KMS-11 (cell line): ENCODE measurements at regions not wholly inside any gene's neighbourhood (a gene's known extent, or its start where the extent isn't known, plus 50 kb on each side); places are given as distances from the start of the nearest gene placed in this dataset.

Source experiments
- H2AFZ ChIP-seq: fragments of 200-600 bp; sonication (generic); 2 replicates; pipeline ENCODE4 v1.6.1; 2016; ENCODE audit warnings: antibody characterized with exemption, mixed run types, low read depth
- H3K27ac ChIP-seq: fragments of 200-600 bp; sonication (generic); 2 replicates; pipeline ENCODE4 v1.6.1; 2016; ENCODE audit warnings: mild to moderate bottlenecking, mixed run types
- H3K27me3 ChIP-seq: fragments of 200-600 bp; sonication (generic); 2 replicates; pipeline ENCODE4 v1.6.1; 2017; ENCODE audit warnings: mild to moderate bottlenecking, low read depth, mixed run types, moderate library complexity; ENCODE audit not compliant: insufficient read depth
- H3K36me3 ChIP-seq: fragments of 200-600 bp; sonication (generic); 2 replicates; pipeline ENCODE4 v1.6.1; 2017; ENCODE audit warnings: mild to moderate bottlenecking, mixed run types; ENCODE audit not compliant: insufficient read depth
- H3K4me1 ChIP-seq: fragments of 200-600 bp; sonication (generic); 2 replicates; pipeline ENCODE4 v1.6.1; 2016; ENCODE audit warnings: mild to moderate bottlenecking, low read depth, mixed run types; ENCODE audit not compliant: poor library complexity, severe bottlenecking
- H3K4me2 ChIP-seq: fragments of 200-600 bp; sonication (generic); 2 replicates; pipeline ENCODE4 v1.7.0; 2016; ENCODE audit warnings: mild to moderate bottlenecking, mixed run types
- H3K4me3 ChIP-seq: fragments of 200-600 bp; sonication (generic); IDR thresholded peaks from 2 replicates; pipeline ENCODE4 v1.6.1; 2017; ENCODE audit warnings: low read depth, low read length, mixed read lengths; ENCODE audit not compliant: insufficient read depth
- H3K79me2 ChIP-seq: fragments of 200-600 bp; sonication (generic); 2 replicates; pipeline ENCODE4 v1.6.1; 2016; ENCODE audit warnings: low read depth, mixed run types; ENCODE audit not compliant: insufficient read depth
- H3K9ac ChIP-seq: fragments of 200-600 bp; sonication (generic); 2 replicates; pipeline ENCODE4 v1.6.1; 2016; ENCODE audit warnings: mild to moderate bottlenecking, mixed run types
- H4K20me1 ChIP-seq: fragments of 200-600 bp; sonication (generic); 2 replicates; pipeline ENCODE4 v1.6.1; 2016; ENCODE audit warnings: mild to moderate bottlenecking, mixed run types; ENCODE audit not compliant: insufficient read depth
- CTCF ChIP-seq: fragments of 200-600 bp; sonication (generic); conservative IDR thresholded peaks from 2 replicates; pipeline ENCODE4 v1.6.1; 2017; ENCODE audit warnings: low read depth, mild to moderate bottlenecking, antibody characterized with exemption, low read length, moderate library complexity, mixed read lengths

- Histone ChIP-seq H3K9ac (no peak overlapping the region), H3K27ac (no peak overlapping the region), H3K4me1 (no peaks in the 10 kb centered on the region), H3K27me3 (no peaks in the 10 kb centered on the region), H3K36me3 (no peaks in the 10 kb centered on the region), H2AFZ (no peak overlapping the region), H4K20me1 (no peaks in the 10 kb centered on the region), H3K4me2 (no peak overlapping the region), H3K79me2 (no peaks in the 10 kb centered on the region), H3K4me3 (no peak overlapping the region)
- no peak for TF ChIP-seq CTCF
Measured at GRCh38 chr10:62620491-62620890, 184.0 kb upstream of the ADO start.

GRCh38 chr10:62623223-62623622 is 181.3 kb upstream of the ADO start:
- no peak for TF ChIP-seq CTCF
- no peaks in the 10 kb centered on the region for H3K27me3 ChIP-seq
- H3K4me1 ChIP-seq = no peaks in the 10 kb centered on the region
- H3K36me3 ChIP-seq = no peaks in the 10 kb centered on the region
- no peak overlapping the region for H3K27ac ChIP-seq
- H4K20me1 ChIP-seq = no peaks in the 10 kb centered on the region
- H3K79me2 ChIP-seq = no peaks in the 10 kb centered on the region
- H3K4me2 ChIP-seq = no peak overlapping the region
- H2AFZ ChIP-seq = no peak overlapping the region
- no peak overlapping the region for H3K4me3 ChIP-seq
- no peak overlapping the region for H3K9ac ChIP-seq

GRCh38 chr10:62625484-62625883 is 179.0 kb upstream of the ADO start:
- H3K9ac ChIP-seq = no peak overlapping the region
- no peak overlapping the region for H2AFZ ChIP-seq
- no peaks in the 10 kb centered on the region for H4K20me1 ChIP-seq
- no peak overlapping the region for H3K27ac ChIP-seq
- H3K79me2 ChIP-seq = no peaks in the 10 kb centered on the region
- no peaks in the 10 kb centered on the region for H3K4me1 ChIP-seq
- H3K4me3 ChIP-seq = no peak overlapping the region
- no peaks in the 10 kb centered on the region for H3K27me3 ChIP-seq
- no peak overlapping the region for H3K4me2 ChIP-seq
- H3K36me3 ChIP-seq = no peaks in the 10 kb centered on the region
- TF ChIP-seq CTCF = no peak

- Histone ChIP-seq H3K27me3 (no peaks in the 10 kb centered on the region), H3K9ac (no peak overlapping the region), H4K20me1 (no peaks in the 10 kb centered on the region), H2AFZ (no peak overlapping the region), H3K4me2 (no peak overlapping the region), H3K4me1 (no peaks in the 10 kb centered on the region), H3K4me3 (no peak overlapping the region), H3K79me2 (no peaks in the 10 kb centered on the region), H3K27ac (no peak overlapping the region), H3K36me3 (no peaks in the 10 kb centered on the region)
- TF ChIP-seq CTCF = no peak
Measured at GRCh38 chr10:62626079-62626478, 178.4 kb upstream of the ADO start.

- Histone ChIP-seq H3K4me1 (no peaks in the 10 kb centered on the region), H3K27ac (no peak overlapping the region), H3K4me2 (no peak overlapping the region), H3K27me3 (no peaks in the 10 kb centered on the region), H3K4me3 (no peak overlapping the region), H3K36me3 (no peaks in the 10 kb centered on the region), H3K79me2 (no peaks in the 10 kb centered on the region), H3K9ac (no peak overlapping the region), H2AFZ (no peak overlapping the region), H4K20me1 (no peaks in the 10 kb centered on the region)
- no peak for TF ChIP-seq CTCF
Measured at GRCh38 chr10:62626817-62627216, 177.7 kb upstream of the ADO start.
